ENCODE measurements at regions not wholly inside any gene's neighbourhood (a gene's known extent, or its start where the extent isn't known, plus 50 kb on each side); places are given as distances from the start of the nearest gene placed in this dataset.

- Histone ChIP-seq H3K9ac (no peak overlapping the region), H3K36me3 (ENCODE audit: insufficient read depth) (no peaks in the 10 kb centered on the region), H3K27me3 (ENCODE audit: insufficient read depth, low read depth) (no peaks in the 10 kb centered on the region), H3K4me3 (IDR thresholded peaks at IDR 0.05; ENCODE audit: insufficient read depth, low read depth, low read length) (no peak overlapping the region), H3K4me2 (no peak overlapping the region), H2AFZ (ENCODE audit: low read depth) (no peak overlapping the region), H4K20me1 (ENCODE audit: insufficient read depth) (no peaks in the 10 kb centered on the region), H3K4me1 (ENCODE audit: low read depth, poor library complexity, severe bottlenecking) (no peaks in the 10 kb centered on the region), H3K27ac (no peak overlapping the region), H3K79me2 (ENCODE audit: insufficient read depth, low read depth) (no peaks in the 10 kb centered on the region)
- TF ChIP-seq, protein P1, sequence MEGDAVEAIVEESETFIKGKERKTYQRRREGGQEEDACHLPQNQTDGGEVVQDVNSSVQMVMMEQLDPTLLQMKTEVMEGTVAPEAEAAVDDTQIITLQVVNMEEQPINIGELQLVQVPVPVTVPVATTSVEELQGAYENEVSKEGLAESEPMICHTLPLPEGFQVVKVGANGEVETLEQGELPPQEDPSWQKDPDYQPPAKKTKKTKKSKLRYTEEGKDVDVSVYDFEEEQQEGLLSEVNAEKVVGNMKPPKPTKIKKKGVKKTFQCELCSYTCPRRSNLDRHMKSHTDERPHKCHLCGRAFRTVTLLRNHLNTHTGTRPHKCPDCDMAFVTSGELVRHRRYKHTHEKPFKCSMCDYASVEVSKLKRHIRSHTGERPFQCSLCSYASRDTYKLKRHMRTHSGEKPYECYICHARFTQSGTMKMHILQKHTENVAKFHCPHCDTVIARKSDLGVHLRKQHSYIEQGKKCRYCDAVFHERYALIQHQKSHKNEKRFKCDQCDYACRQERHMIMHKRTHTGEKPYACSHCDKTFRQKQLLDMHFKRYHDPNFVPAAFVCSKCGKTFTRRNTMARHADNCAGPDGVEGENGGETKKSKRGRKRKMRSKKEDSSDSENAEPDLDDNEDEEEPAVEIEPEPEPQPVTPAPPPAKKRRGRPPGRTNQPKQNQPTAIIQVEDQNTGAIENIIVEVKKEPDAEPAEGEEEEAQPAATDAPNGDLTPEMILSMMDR (conservative IDR thresholded peaks at IDR 0.05; ENCODE audit: low read depth, low read length), result no peak
These were observed 236.1 kb upstream of the USP25 start for GRCh38 chr21:15493646-15494045.

DNA sequence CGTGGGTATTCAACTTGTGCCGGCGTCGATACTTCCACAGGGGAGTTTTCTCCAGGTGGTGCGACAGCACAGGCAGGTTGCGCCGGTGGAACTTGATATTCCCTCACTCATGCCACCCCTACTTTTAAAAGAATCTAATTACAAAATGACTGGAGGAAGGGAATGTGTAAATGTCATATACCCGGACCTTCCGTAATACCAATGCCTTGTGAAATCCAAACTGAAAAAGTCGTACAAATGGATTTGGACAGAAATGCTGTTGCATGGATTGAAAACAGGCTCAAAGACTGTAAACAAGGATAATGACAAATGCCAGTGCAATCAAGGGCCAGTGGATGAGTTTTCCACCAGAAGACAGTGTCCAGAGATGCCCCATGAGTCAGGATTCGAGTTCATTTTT lies 235.3 kb upstream of the USP25 start:
- H2AFZ ChIP-seq (ENCODE audit: low read depth), result no peak overlapping the region
- no peaks in the 10 kb centered on the region for H3K4me1 ChIP-seq (ENCODE audit: low read depth, poor library complexity, severe bottlenecking)
- no peak overlapping the region for H3K4me2 ChIP-seq
- H3K27me3 ChIP-seq (ENCODE audit: insufficient read depth, low read depth), result no peaks in the 10 kb centered on the region
- H4K20me1 ChIP-seq (ENCODE audit: insufficient read depth), result no peaks in the 10 kb centered on the region
- H3K9ac ChIP-seq, result no peak overlapping the region
- TF ChIP-seq, protein P1 (conservative IDR thresholded peaks at IDR 0.05; ENCODE audit: low read depth, low read length), result no peak
- H3K4me3 ChIP-seq (IDR thresholded peaks at IDR 0.05; ENCODE audit: insufficient read depth, low read depth, low read length), result no peak overlapping the region
- no peaks in the 10 kb centered on the region for H3K79me2 ChIP-seq (ENCODE audit: insufficient read depth, low read depth)
- no peaks in the 10 kb centered on the region for H3K36me3 ChIP-seq (ENCODE audit: insufficient read depth)
- H3K27ac ChIP-seq, result no peak overlapping the region

- Histone ChIP-seq H3K27ac (no peak overlapping the region), H2AFZ (ENCODE audit: low read depth) (no peak overlapping the region), H4K20me1 (ENCODE audit: insufficient read depth) (no peaks in the 10 kb centered on the region), H3K79me2 (ENCODE audit: insufficient read depth, low read depth) (no peaks in the 10 kb centered on the region), H3K4me2 (no peak overlapping the region), H3K4me1 (ENCODE audit: low read depth, poor library complexity, severe bottlenecking) (no peaks in the 10 kb centered on the region), H3K36me3 (ENCODE audit: insufficient read depth) (no peaks in the 10 kb centered on the region), H3K4me3 (IDR thresholded peaks at IDR 0.05; ENCODE audit: insufficient read depth, low read depth, low read length) (no peak overlapping the region), H3K27me3 (ENCODE audit: insufficient read depth, low read depth) (no peaks in the 10 kb centered on the region), H3K9ac (no peak overlapping the region)
- TF ChIP-seq, protein P1 (conservative IDR thresholded peaks at IDR 0.05; ENCODE audit: low read depth, low read length), result no peak
These were observed 233.8 kb upstream of the USP25 start for GRCh38 chr21:15495965-15496364.

DNA sequence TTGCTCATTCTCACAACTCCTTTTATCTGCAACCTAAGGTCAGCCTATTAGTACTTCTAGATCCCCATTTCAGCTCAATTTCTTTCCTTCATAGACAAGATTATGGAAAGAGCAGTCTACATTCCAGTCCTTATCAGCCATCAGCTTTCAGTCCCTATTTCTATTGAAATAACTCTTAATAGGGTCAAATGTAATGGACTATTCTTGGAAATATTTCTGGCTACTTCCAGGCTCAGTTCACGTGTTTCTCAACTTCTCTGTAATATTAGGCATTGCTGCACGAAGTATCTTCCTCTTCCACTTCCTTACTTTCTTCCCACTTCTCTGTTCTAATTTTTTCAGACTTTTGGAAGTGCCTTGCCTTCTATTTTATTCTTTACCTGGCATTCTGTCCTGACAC lies 232.9 kb upstream of the USP25 start:
- no peak overlapping the region for H3K4me2 ChIP-seq
- H4K20me1 ChIP-seq (ENCODE audit: insufficient read depth), result no peaks in the 10 kb centered on the region
- no peaks in the 10 kb centered on the region for H3K79me2 ChIP-seq (ENCODE audit: insufficient read depth, low read depth)
- H3K36me3 ChIP-seq (ENCODE audit: insufficient read depth), result no peaks in the 10 kb centered on the region
- no peaks in the 10 kb centered on the region for H3K4me1 ChIP-seq (ENCODE audit: low read depth, poor library complexity, severe bottlenecking)
- TF ChIP-seq, protein P1 (conservative IDR thresholded peaks at IDR 0.05; ENCODE audit: low read depth, low read length), result no peak
- no peaks in the 10 kb centered on the region for H3K27me3 ChIP-seq (ENCODE audit: insufficient read depth, low read depth)
- no peak overlapping the region for H2AFZ ChIP-seq (ENCODE audit: low read depth)
- no peak overlapping the region for H3K27ac ChIP-seq
- no peak overlapping the region for H3K4me3 ChIP-seq (IDR thresholded peaks at IDR 0.05; ENCODE audit: insufficient read depth, low read depth, low read length)
- H3K9ac ChIP-seq, result no peak overlapping the region

Data from KMS-11 (cell line).